MM.1S (cell line): ENCODE measurements at regions not wholly inside any gene's neighbourhood (a gene's known extent, or its start where the extent isn't known, plus 50 kb on each side); places are given as distances from the start of the nearest gene placed in this dataset.

Experiments
- EZH2 ChIP-seq: fragments of 300-600 bp; sonication (generic); optimal IDR thresholded peaks from 2 replicates; pipeline ENCODE3; 2017; ENCODE audit warnings: low read depth, mild to moderate bottlenecking, antibody characterized with exemption, low read length, mixed read lengths
- EZH2phosphoT487 ChIP-seq: fragments of 300-600 bp; sonication (generic); IDR thresholded peaks from 2 replicates; pipeline ENCODE4 v1.6.1; 2018; ENCODE audit warnings: antibody characterized with exemption, low read length
- TF ChIP-seq, protein P1 (sequence below): fragments of 300-600 bp; sonication (generic); IDR thresholded peaks from 2 replicates; pipeline ENCODE4 v1.5.1; 2016; ENCODE audit warnings: antibody characterized with exemption, low read length, mixed read lengths

- no peak for TF ChIP-seq EZH2phosphoT487
- TF ChIP-seq, protein P1, sequence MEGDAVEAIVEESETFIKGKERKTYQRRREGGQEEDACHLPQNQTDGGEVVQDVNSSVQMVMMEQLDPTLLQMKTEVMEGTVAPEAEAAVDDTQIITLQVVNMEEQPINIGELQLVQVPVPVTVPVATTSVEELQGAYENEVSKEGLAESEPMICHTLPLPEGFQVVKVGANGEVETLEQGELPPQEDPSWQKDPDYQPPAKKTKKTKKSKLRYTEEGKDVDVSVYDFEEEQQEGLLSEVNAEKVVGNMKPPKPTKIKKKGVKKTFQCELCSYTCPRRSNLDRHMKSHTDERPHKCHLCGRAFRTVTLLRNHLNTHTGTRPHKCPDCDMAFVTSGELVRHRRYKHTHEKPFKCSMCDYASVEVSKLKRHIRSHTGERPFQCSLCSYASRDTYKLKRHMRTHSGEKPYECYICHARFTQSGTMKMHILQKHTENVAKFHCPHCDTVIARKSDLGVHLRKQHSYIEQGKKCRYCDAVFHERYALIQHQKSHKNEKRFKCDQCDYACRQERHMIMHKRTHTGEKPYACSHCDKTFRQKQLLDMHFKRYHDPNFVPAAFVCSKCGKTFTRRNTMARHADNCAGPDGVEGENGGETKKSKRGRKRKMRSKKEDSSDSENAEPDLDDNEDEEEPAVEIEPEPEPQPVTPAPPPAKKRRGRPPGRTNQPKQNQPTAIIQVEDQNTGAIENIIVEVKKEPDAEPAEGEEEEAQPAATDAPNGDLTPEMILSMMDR, result no peak
- TF ChIP-seq EZH2, result no peak
These were observed 552.9 kb downstream of the FBXO15 start for GRCh38 chr18:73594749-73595148.
